ENCODE measurements at regions not wholly inside any gene's neighbourhood (a gene's known extent, or its start where the extent isn't known, plus 50 kb on each side); places are given as distances from the start of the nearest gene placed in this dataset.

DNA sequence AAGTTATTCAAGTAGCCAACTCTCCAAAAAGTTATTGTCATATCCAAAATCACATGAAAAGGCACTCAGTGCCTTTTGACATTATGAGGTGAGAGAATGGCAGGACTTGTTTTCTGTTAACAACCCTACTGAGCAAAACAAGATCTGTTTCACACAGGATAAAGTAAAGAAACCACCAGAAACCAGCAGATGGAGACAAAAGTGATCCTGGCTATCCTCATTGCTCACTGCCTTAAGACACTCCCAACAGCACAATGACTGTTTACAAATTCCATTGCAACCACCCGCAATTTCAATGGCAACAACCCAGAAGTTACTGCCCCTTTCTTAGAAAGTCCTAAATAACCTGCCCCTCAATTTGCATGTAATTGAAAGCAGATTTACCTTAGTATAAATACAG lies 352.6 kb upstream of the NDN start:
- H3K9me3 ChIP-seq, result peaks cover 8% of the 10 kb centered on the region
- no peak for FAIRE-seq

DNA sequence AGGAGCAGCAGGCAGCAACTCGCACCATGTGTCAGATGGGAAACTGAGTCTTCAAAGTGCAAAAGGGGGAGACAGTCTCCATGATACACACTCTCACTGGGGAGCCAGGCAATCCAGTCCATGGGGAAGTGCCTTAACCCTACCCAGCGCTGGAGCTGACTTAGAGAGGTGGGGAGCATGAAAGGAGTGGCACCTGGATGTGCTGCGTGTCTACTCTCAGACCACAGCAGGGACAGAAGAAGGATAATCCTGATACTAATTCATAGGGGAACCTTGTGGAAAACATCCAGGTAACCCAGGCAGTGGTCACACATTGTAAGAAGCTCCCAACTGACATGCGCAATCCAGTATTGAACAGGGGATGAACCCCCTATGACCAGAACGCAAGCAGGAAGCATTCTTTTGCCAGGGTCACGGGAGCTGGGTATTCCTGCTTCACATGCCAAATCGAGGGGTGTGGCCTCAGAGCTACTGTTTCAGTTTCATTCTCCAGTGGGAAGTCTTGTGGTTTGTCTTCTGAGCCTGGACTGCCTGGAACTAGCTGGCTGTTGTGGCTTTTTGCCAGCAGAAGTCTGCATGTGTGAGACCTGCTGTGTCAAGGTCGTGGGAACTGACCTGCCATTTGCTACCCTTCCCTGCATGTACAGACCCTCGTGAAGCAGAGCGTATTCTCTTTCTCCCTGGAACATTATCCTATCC lies 367.6 kb upstream of the NDN start:
- TF ChIP-seq POLR2A (IDR thresholded peaks at IDR 0.05; ENCODE audit: low read length) (no peak), MAFK (IDR thresholded peaks at IDR 0.05; ENCODE audit: partially characterized antibody) (no peak), CBX2 (IDR thresholded peaks at IDR 0.05; ENCODE audit: borderline replicate concordance, low read depth) (no peak), JUNB (IDR thresholded peaks at IDR 0.05) (no peak), HOXA7 (CRISPR knock-in tag; IDR thresholded peaks at IDR 0.05) (no peak), KDM5A (IDR thresholded peaks at IDR 0.05) (no peak), RNF2 (IDR thresholded peaks at IDR 0.05; ENCODE audit: borderline replicate concordance, low read depth) (no peak), SREBF2 (IDR thresholded peaks at IDR 0.05) (no peak), FOSL2 (IDR thresholded peaks at IDR 0.05) (no peak), FOSL2 (CRISPR knock-in tag; IDR thresholded peaks at IDR 0.05) (no peak), TP53 (CRISPR knock-in tag; IDR thresholded peaks at IDR 0.05) (no peak), ESRRA (IDR thresholded peaks at IDR 0.05; ENCODE audit: borderline replicate concordance, low read length) (no peak)
- TF ChIP-seq, protein P1, sequence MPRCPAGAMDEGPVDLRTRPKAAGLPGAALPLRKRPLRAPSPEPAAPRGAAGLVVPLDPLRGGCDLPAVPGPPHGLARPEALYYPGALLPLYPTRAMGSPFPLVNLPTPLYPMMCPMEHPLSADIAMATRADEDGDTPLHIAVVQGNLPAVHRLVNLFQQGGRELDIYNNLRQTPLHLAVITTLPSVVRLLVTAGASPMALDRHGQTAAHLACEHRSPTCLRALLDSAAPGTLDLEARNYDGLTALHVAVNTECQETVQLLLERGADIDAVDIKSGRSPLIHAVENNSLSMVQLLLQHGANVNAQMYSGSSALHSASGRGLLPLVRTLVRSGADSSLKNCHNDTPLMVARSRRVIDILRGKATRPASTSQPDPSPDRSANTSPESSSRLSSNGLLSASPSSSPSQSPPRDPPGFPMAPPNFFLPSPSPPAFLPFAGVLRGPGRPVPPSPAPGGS (IDR thresholded peaks at IDR 0.05), result no peak
- TF ChIP-seq, protein P2, sequence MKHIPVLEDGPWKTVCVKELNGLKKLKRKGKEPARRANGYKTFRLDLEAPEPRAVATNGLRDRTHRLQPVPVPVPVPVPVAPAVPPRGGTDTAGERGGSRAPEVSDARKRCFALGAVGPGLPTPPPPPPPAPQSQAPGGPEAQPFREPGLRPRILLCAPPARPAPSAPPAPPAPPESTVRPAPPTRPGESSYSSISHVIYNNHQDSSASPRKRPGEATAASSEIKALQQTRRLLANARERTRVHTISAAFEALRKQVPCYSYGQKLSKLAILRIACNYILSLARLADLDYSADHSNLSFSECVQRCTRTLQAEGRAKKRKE (CRISPR knock-in tag; IDR thresholded peaks at IDR 0.05; ENCODE audit: low read depth), result no peak
- no peak for FAIRE-seq
- H3K4me2 ChIP-seq, result 0 out of 3 replicates have a peak overlapping the region, but pooled peaks have one; percentile 16
- no peak overlapping the region for H3K27ac ChIP-seq
- no peak overlapping the region for H3K4me3 ChIP-seq
- H3K9me3 ChIP-seq, result no peaks in the 10 kb centered on the region
- no peak for ATAC-seq
- DNase-seq (ENCODE audit: low read depth in 1 of 2, low spot score in 1 of 2), result no peak
- H3K4me1 ChIP-seq, result no peaks in the 10 kb centered on the region
- POLR2A ChIA-PET, result no interaction called here
- 13% methylated on average over 10 of the region's 10 CpGs for WGBS (ENCODE audit: missing lambda C conversion rate)
- CTCF ChIA-PET, result interaction anchor here (1.2 kb wide), 1 partner anchor 27 kb away, joined by 3 read pairs; no protein-coding TSS in a partner anchor

More for the DNA sequence above, 352.6 kb upstream of the NDN start:
- POLR2A ChIA-PET, result no interaction called here
- CTCF ChIA-PET, result no interaction called here
- Histone ChIP-seq H3K4me2 (no peak overlapping the region), H3K4me1 (no peaks in the 10 kb centered on the region), H3K27ac (no peak overlapping the region), H3K4me3 (no peak overlapping the region)
- peak in 1 of 2 experiments; percentile 21 for DNase-seq (ENCODE audit: low read depth in 1 of 2, low spot score in 1 of 2)
- 0% methylated on average over 1 of the region's 1 CpG for WGBS (ENCODE audit: missing lambda C conversion rate)
- TF ChIP-seq EHMT2 (IDR thresholded peaks at IDR 0.05; ENCODE audit: low read depth) (no peak), POLR2AphosphoS2 (conservative IDR thresholded peaks at IDR 0.05; ENCODE audit: low read length) (no peak), RARB (CRISPR knock-in tag; IDR thresholded peaks at IDR 0.05) (no peak), JUNB (IDR thresholded peaks at IDR 0.05) (no peak), BHLHE40 (IDR thresholded peaks at IDR 0.05; ENCODE audit: low read depth, low read length) (no peak), MYC (IDR thresholded peaks at IDR 0.05; ENCODE audit: borderline replicate concordance, low read length) (no peak)
- peak in 1 of 2 experiments; percentile 63; a peak in 2 of 6 replicates for ATAC-seq

DNA sequence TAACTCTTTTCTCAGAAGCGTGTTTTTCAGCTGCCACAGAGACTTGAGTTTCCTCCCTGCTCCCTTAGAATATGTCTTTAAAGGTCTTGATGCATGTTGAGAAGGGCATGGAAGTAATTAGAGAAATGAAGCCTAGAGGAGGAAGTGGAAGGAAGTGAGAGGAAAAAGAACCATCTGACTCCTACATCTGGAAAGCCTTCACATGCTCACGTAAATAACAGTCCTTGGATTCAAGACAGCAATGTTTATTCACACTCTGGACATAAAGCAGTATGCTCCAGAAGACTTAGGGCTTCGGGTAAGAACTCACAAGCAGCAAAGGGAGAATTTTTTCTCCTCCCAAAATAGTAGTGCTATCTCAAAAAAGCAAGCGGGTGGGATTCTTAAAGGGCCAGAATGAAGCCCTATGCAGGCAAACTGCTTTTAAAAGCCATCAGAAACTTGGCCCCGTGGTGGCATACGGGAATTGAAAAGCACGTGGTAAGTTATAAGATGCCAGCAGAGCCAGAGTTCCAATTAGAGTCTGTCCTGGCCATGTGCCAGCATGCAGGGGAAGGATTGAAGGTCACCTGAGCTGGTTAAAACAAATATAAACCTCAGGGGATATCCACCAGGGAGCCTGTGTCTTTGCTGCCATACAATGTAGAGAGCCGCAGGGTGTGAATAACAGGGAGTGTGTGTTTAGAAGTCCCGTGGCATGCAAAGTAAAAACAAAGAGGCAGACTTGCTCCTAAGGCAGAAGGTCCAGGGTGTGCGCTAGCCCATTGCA lies 380.8 kb upstream of the NDN start:
- whole genome bisulfite sequencing (ENCODE audit: missing lambda C conversion rate), result 7% methylated on average over 10 of the region's 10 CpGs
- no peak for ATAC-seq

More for the DNA sequence above, 380.8 kb upstream of the NDN start:
- TF ChIP-seq, protein P3, sequence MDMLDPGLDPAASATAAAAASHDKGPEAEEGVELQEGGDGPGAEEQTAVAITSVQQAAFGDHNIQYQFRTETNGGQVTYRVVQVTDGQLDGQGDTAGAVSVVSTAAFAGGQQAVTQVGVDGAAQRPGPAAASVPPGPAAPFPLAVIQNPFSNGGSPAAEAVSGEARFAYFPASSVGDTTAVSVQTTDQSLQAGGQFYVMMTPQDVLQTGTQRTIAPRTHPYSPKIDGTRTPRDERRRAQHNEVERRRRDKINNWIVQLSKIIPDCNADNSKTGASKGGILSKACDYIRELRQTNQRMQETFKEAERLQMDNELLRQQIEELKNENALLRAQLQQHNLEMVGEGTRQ (IDR thresholded peaks at IDR 0.05), result no peak
- TF ChIP-seq HEYL (CRISPR knock-in tag; IDR thresholded peaks at IDR 0.05), result no peak
- no peak for TF ChIP-seq ZC3H11A (IDR thresholded peaks at IDR 0.05)
- TF ChIP-seq PHF8 (IDR thresholded peaks at IDR 0.05; ENCODE audit: borderline replicate concordance, low read depth), result no peak
- TF ChIP-seq CEBPB (IDR thresholded peaks at IDR 0.05), result no peak
- DNase-seq (ENCODE audit: low read depth in 1 of 2, low spot score in 1 of 2) (no peak), FAIRE-seq (no peak)
- H3K4me1 ChIP-seq, result no peaks in the 10 kb centered on the region
- CTCF ChIA-PET, result no interaction called here
- no peak overlapping the region for H3K27ac ChIP-seq
- H3K4me3 ChIP-seq, result no peak overlapping the region
- no peak overlapping the region for H3K4me2 ChIP-seq
- no peaks in the 10 kb centered on the region; the same call in 2 of the 3 replicates for H3K9me3 ChIP-seq
- POLR2A ChIA-PET, result no interaction called here
